ENCODE measurements at regions not wholly inside any gene's neighbourhood (a gene's known extent, or its start where the extent isn't known, plus 50 kb on each side); places are given as distances from the start of the nearest gene placed in this dataset.

GRCh38 chr11:41578421-41579051, 119.1 kb upstream of the LRRC4C start:
- Histone ChIP-seq H3K79me2 (ENCODE audit: insufficient read depth, low read length) (no peaks in the 10 kb centered on the region), H3K4me1 (ENCODE audit: insufficient read depth, low read length) (no peaks in the 10 kb centered on the region), H2AFZ (ENCODE audit: low read depth, low read length) (peak overlapping the region; percentile 58), H3K4me2 (ENCODE audit: low read length) (peak overlapping the region; percentile 32), H3K9me3 (ENCODE audit: insufficient read depth, low read depth, low read length) (no peaks in the 10 kb centered on the region), H4K20me1 (ENCODE audit: insufficient read depth, low read length) (no peaks in the 10 kb centered on the region), H3K36me3 (ENCODE audit: insufficient read depth, low read length) (no peaks in the 10 kb centered on the region), H3K9ac (ENCODE audit: low read length) (no peak overlapping the region), H3K4me3 (ENCODE audit: insufficient read depth, low read depth, low read length) (no peak overlapping the region), H3K27me3 (ENCODE audit: insufficient read depth, low read length) (no peaks in the 10 kb centered on the region), H3K27ac (ENCODE audit: low read depth, low read length) (no peak overlapping the region)
- Mint-ChIP-seq H3K4me1 (ENCODE audit: low read depth, unreplicated experiment) (peaks cover 2% of the 10 kb centered on the region), H3K4me3 (ENCODE audit: unreplicated experiment) (no peak overlapping the region), H3K9me3 (ENCODE audit: unreplicated experiment) (peaks cover 4% of the 10 kb centered on the region), H3K36me3 (ENCODE audit: low read depth, unreplicated experiment) (no peaks in the 10 kb centered on the region), H3K27me3 (ENCODE audit: low read depth, unreplicated experiment) (no peaks in the 10 kb centered on the region), H3K27ac (ENCODE audit: unreplicated experiment) (peak overlapping the region; percentile 96)
- DNase-seq (ENCODE audit: low read depth) (peak; percentile 78), FAIRE-seq (no peak)
- TF ChIP-seq EZH2 (IDR thresholded peaks at IDR 0.05; ENCODE audit: insufficient read depth, low read length) (no peak), CTCF (IDR thresholded peaks at IDR 0.05; ENCODE audit: insufficient read depth, low read depth, low read length) (no peak)

- Histone ChIP-seq H3K4me3 (ENCODE audit: insufficient read depth, low read depth, low read length) (no peak overlapping the region), H3K27ac (ENCODE audit: low read depth, low read length) (no peak overlapping the region), H2AFZ (ENCODE audit: low read depth, low read length) (no peak overlapping the region), H3K4me1 (ENCODE audit: insufficient read depth, low read length) (no peaks in the 10 kb centered on the region), H3K27me3 (ENCODE audit: insufficient read depth, low read length) (no peaks in the 10 kb centered on the region), H4K20me1 (ENCODE audit: insufficient read depth, low read length) (no peaks in the 10 kb centered on the region), H3K79me2 (ENCODE audit: insufficient read depth, low read length) (no peaks in the 10 kb centered on the region), H3K36me3 (ENCODE audit: insufficient read depth, low read length) (no peaks in the 10 kb centered on the region), H3K4me2 (ENCODE audit: low read length) (no peak overlapping the region), H3K9ac (ENCODE audit: low read length) (no peak overlapping the region), H3K9me3 (ENCODE audit: insufficient read depth, low read depth, low read length) (no peaks in the 10 kb centered on the region)
- H3K4me1 Mint-ChIP-seq (ENCODE audit: low read depth, unreplicated experiment), result peaks cover 2% of the 10 kb centered on the region
- H3K27ac Mint-ChIP-seq (ENCODE audit: unreplicated experiment), result no peak overlapping the region
- DNase-seq (ENCODE audit: low read depth) (no peak), FAIRE-seq (no peak)
- H3K27me3 Mint-ChIP-seq (ENCODE audit: low read depth, unreplicated experiment), result no peaks in the 10 kb centered on the region
- H3K4me3 Mint-ChIP-seq (ENCODE audit: unreplicated experiment), result no peak overlapping the region
- TF ChIP-seq EZH2 (IDR thresholded peaks at IDR 0.05; ENCODE audit: insufficient read depth, low read length) (no peak), CTCF (IDR thresholded peaks at IDR 0.05; ENCODE audit: insufficient read depth, low read depth, low read length) (no peak)
- H3K9me3 Mint-ChIP-seq (ENCODE audit: unreplicated experiment), result peaks cover 4% of the 10 kb centered on the region
- no peaks in the 10 kb centered on the region for H3K36me3 Mint-ChIP-seq (ENCODE audit: low read depth, unreplicated experiment)
Observed at GRCh38 chr11:41579546-41579945, 120.1 kb upstream of the LRRC4C start.

- Histone ChIP-seq H3K27ac (ENCODE audit: low read depth, low read length) (no peak overlapping the region), H3K9ac (ENCODE audit: low read length) (no peak overlapping the region), H3K4me2 (ENCODE audit: low read length) (no peak overlapping the region), H3K27me3 (ENCODE audit: insufficient read depth, low read length) (no peaks in the 10 kb centered on the region), H4K20me1 (ENCODE audit: insufficient read depth, low read length) (no peaks in the 10 kb centered on the region), H3K4me3 (ENCODE audit: insufficient read depth, low read depth, low read length) (no peak overlapping the region), H3K4me1 (ENCODE audit: insufficient read depth, low read length) (no peaks in the 10 kb centered on the region), H3K36me3 (ENCODE audit: insufficient read depth, low read length) (no peaks in the 10 kb centered on the region), H2AFZ (ENCODE audit: low read depth, low read length) (no peak overlapping the region), H3K79me2 (ENCODE audit: insufficient read depth, low read length) (no peaks in the 10 kb centered on the region), H3K9me3 (ENCODE audit: insufficient read depth, low read depth, low read length) (peaks cover 3% of the 10 kb centered on the region)
- Mint-ChIP-seq H3K4me3 (ENCODE audit: unreplicated experiment) (no peak overlapping the region), H3K27ac (ENCODE audit: unreplicated experiment) (no peak overlapping the region), H3K36me3 (ENCODE audit: low read depth, unreplicated experiment) (no peaks in the 10 kb centered on the region), H3K9me3 (ENCODE audit: unreplicated experiment) (peaks cover 2% of the 10 kb centered on the region), H3K4me1 (ENCODE audit: low read depth, unreplicated experiment) (peaks cover 6% of the 10 kb centered on the region), H3K27me3 (ENCODE audit: low read depth, unreplicated experiment) (no peaks in the 10 kb centered on the region)
- DNase-seq (ENCODE audit: low read depth) (peak; percentile 6), FAIRE-seq (no peak)
- TF ChIP-seq EZH2 (IDR thresholded peaks at IDR 0.05; ENCODE audit: insufficient read depth, low read length), result no peak
- TF ChIP-seq CTCF (IDR thresholded peaks at IDR 0.05; ENCODE audit: insufficient read depth, low read depth, low read length), result no peak
Observed at GRCh38 chr11:41609511-41609910, 150.1 kb upstream of the LRRC4C start.
